H1 (cell line): ENCODE measurements at regions not wholly inside any gene's neighbourhood (a gene's known extent, or its start where the extent isn't known, plus 50 kb on each side); places are given as distances from the start of the nearest gene placed in this dataset.

Source experiments
- CTCF ChIA-PET: fragments of 300-600 bp; sonication (Branson Sonifier 250); formaldehyde crosslinking; loops from one replicate; lab custom pipeline; 2021; ENCODE audit not compliant: partially characterized antibody; lab: Charles Lee
- POLR2A ChIA-PET: fragments of 300-600 bp; sonication (Branson Sonifier 250); formaldehyde crosslinking; loops from one replicate; lab custom pipeline; 2021; ENCODE audit warnings: inconsistent platforms; ENCODE audit not compliant: partially characterized antibody; lab: Charles Lee
- DNase-seq, 2 experiments: peaks; one replicate each; pipeline versions ENCODE4 v3.0.0 to v3.0.0-alpha.2; 2010 to 2022; ENCODE audit warnings: low spot score in 2 of 2, low read depth in 1 of 2, mixed read lengths in 1 of 2
- FAIRE-seq: peaks from 2 replicates; lab custom pipeline; 2011; peaks lifted over from hg19 to GRCh38; lab: Jason Lieb, UNC
- H2AFZ ChIP-seq: 2 replicates; pipeline ENCODE4 v1.8.1; 2012; ENCODE audit warnings: low read length, inconsistent platforms
- H2AK5ac ChIP-seq: 2 replicates; pipeline ENCODE4 v1.6.1; 2013; ENCODE audit warnings: low read depth, low read length
- H2BK120ac ChIP-seq: replicated peaks from 2 replicates; pipeline ENCODE3; 2013; ENCODE audit warnings: low read depth, low read length, inconsistent platforms
- H2BK12ac ChIP-seq: 2 replicates; pipeline ENCODE4 v1.6.1; 2013; ENCODE audit warnings: low read depth, low read length
- H2BK15ac ChIP-seq: 2 replicates; pipeline ENCODE4 v1.6.1; 2013; ENCODE audit warnings: low read length
- H2BK20ac ChIP-seq: 2 replicates; pipeline ENCODE4 v1.6.1; 2013; ENCODE audit warnings: low read length
- H2BK5ac ChIP-seq: 2 replicates; pipeline ENCODE4 v1.6.1; 2013; ENCODE audit warnings: low read depth, low read length
- H3K14ac ChIP-seq: 2 replicates; pipeline ENCODE4 v1.6.1; 2013; ENCODE audit warnings: inconsistent platforms; ENCODE audit not compliant: insufficient read length
- H3K18ac ChIP-seq: 2 replicates; pipeline ENCODE4 v1.6.1; 2013; ENCODE audit warnings: low read length; ENCODE audit errors: extremely low read depth
- H3K23ac ChIP-seq: 2 replicates; pipeline ENCODE4 v1.6.1; 2013; ENCODE audit warnings: inconsistent platforms; ENCODE audit not compliant: insufficient read length
- H3K23me2 ChIP-seq: 2 replicates; pipeline ENCODE4 v1.6.1; 2013; ENCODE audit warnings: low read depth, low read length
- H3K27ac ChIP-seq: 2 replicates; pipeline ENCODE4 v1.6.1; 2011; ENCODE audit warnings: low read depth, low read length, inconsistent platforms
- H3K27me3 ChIP-seq, 4 experiments: replicated peaks in 1 of 4; 1 replicate in 1 of 4; 2 replicates in 3 of 4; pipeline versions ENCODE4 v1.6.1 to v1.8.1; 2011 to 2013; ENCODE audit warnings: low read length in 3 of 4, mild to moderate bottlenecking in 3 of 4, inconsistent platforms in 2 of 4, mixed read lengths in 2 of 4, moderate library complexity in 1 of 4; ENCODE audit not compliant: control insufficient read depth in 3 of 4, insufficient read depth in 3 of 4; ENCODE audit errors: extremely low read depth in 1 of 4
- H3K36me3 ChIP-seq, 4 experiments: 2 replicates each; pipeline versions ENCODE4 v1.6.1 to v1.8.1; 2011 to 2013; ENCODE audit warnings: mild to moderate bottlenecking in 4 of 4, low read length in 3 of 4, moderate library complexity in 2 of 4, control low read depth in 1 of 4, inconsistent platforms in 1 of 4; ENCODE audit not compliant: insufficient read depth in 4 of 4, control insufficient read depth in 2 of 4
- H3K4ac ChIP-seq: replicated peaks from 2 replicates; pipeline ENCODE3; 2013; ENCODE audit warnings: low read length, low read depth, mixed read lengths, inconsistent platforms; ENCODE audit not compliant: insufficient read length
- H3K4me1 ChIP-seq, 4 experiments: replicated peaks in 1 of 4; 1 replicate in 1 of 4; 2 replicates in 3 of 4; pipeline versions ENCODE4 v1.6.1 to v1.8.1; 2011 to 2013; ENCODE audit warnings: low read length in 3 of 4, inconsistent platforms in 2 of 4, mixed read lengths in 1 of 4; ENCODE audit not compliant: insufficient read depth in 4 of 4, control insufficient read depth in 3 of 4
- H3K4me2 ChIP-seq, 2 experiments: 2 replicates each; pipeline versions ENCODE4 v1.6.1 to v1.8.1; 2011 to 2013; ENCODE audit warnings: low read depth in 2 of 2, low read length in 2 of 2, control low read depth in 1 of 2, inconsistent platforms in 1 of 2, mild to moderate bottlenecking in 1 of 2; ENCODE audit not compliant: insufficient read depth in 1 of 2
- H3K4me3 ChIP-seq, 4 experiments: fragments of 200-600, 300-600 bp in 1 of 4; sonication (generic), shearing (Covaris generic), sonication (Bioruptor Twin) in 1 of 4; 2 replicates each; pipeline versions ENCODE4 v1.5.1 to v1.8.1; 2011 to 2016; ENCODE audit warnings: low read length in 4 of 4, low read depth in 3 of 4, control low read depth in 2 of 4, inconsistent platforms in 2 of 4, mild to moderate bottlenecking in 2 of 4, mixed read lengths in 1 of 4, moderate library complexity in 1 of 4; ENCODE audit not compliant: insufficient read depth in 2 of 4; ENCODE audit errors: extremely low read depth in 1 of 4
- H3K56ac ChIP-seq: replicated peaks from 2 replicates; pipeline ENCODE3; 2013; ENCODE audit warnings: low read depth, mild to moderate bottlenecking, mixed read lengths, low read length, inconsistent platforms; ENCODE audit not compliant: insufficient read length
- H3K79me1 ChIP-seq: 2 replicates; pipeline ENCODE4 v1.6.1; 2013; ENCODE audit warnings: low read depth, low read length, control low read depth
- H3K79me2 ChIP-seq, 2 experiments: 2 replicates each; pipeline versions ENCODE4 v1.6.1 to v1.8.1; 2012 to 2013; ENCODE audit warnings: low read length in 2 of 2, mild to moderate bottlenecking in 2 of 2, inconsistent platforms in 1 of 2; ENCODE audit not compliant: insufficient read depth in 2 of 2, control insufficient read depth in 1 of 2
- H3K9ac ChIP-seq, 4 experiments: replicated peaks in 1 of 4; 1 replicate in 1 of 4; 2 replicates in 3 of 4; pipeline versions ENCODE4 v1.6.1 to v1.8.1; 2011 to 2013; ENCODE audit warnings: low read depth in 3 of 4, low read length in 3 of 4, control low read depth in 2 of 4, mild to moderate bottlenecking in 2 of 4, moderate library complexity in 2 of 4, inconsistent platforms in 1 of 4; ENCODE audit errors: extremely low read depth in 1 of 4
- H3K9me3 ChIP-seq, 2 experiments: 2 replicates each; pipeline versions ENCODE4 v1.6.1 to v1.8.1; 2012 to 2013; ENCODE audit warnings: mild to moderate bottlenecking in 2 of 2, moderate library complexity in 2 of 2, control low read depth in 1 of 2, inconsistent platforms in 1 of 2, low read depth in 1 of 2, low read length in 1 of 2, mixed read lengths in 1 of 2; ENCODE audit not compliant: insufficient read depth in 2 of 2
- H4K20me1 ChIP-seq, 2 experiments: replicated peaks in 1 of 2; 2 replicates each; pipeline versions ENCODE3 to v1.8.1; 2011 to 2013; ENCODE audit warnings: inconsistent platforms in 2 of 2, low read length in 2 of 2, mild to moderate bottlenecking in 1 of 2; ENCODE audit not compliant: insufficient read depth in 2 of 2, control insufficient read depth in 1 of 2
- H4K5ac ChIP-seq: 2 replicates; pipeline ENCODE4 v1.6.1; 2013; ENCODE audit warnings: low read length, low read depth, mixed read lengths, inconsistent platforms; ENCODE audit not compliant: insufficient read length
- H4K8ac ChIP-seq: 2 replicates; pipeline ENCODE4 v1.8.0; 2013; ENCODE audit warnings: mild to moderate bottlenecking, moderate library complexity, low read length, inconsistent platforms; ENCODE audit not compliant: insufficient read depth; ENCODE audit errors: extremely low read depth
- H4K91ac ChIP-seq: replicated peaks from 2 replicates; pipeline ENCODE3; 2013; ENCODE audit warnings: low read length, mixed read lengths, inconsistent platforms; ENCODE audit not compliant: insufficient read length
- CBX8 ChIP-seq: fragments of 300-800, 300-1000 bp; sonication (generic); IDR thresholded peaks from 2 replicates; pipeline ENCODE4 v1.7.1; 2016; ENCODE audit warnings: low read depth, low read length, borderline replicate concordance
- CHD1 ChIP-seq: IDR thresholded peaks from 2 replicates; pipeline ENCODE4 v1.6.1; 2012; ENCODE audit warnings: low read depth, low read length, improper control_type of control experiment
- KDM4A ChIP-seq: IDR thresholded peaks from one replicate; pipeline ENCODE4 v1.7.1; 2012; ENCODE audit warnings: low read depth, mild to moderate bottlenecking, moderate library complexity, low read length, inconsistent platforms; ENCODE audit not compliant: severe bottlenecking
- POLR2AphosphoS5 ChIP-seq: IDR thresholded peaks from 2 replicates; pipeline ENCODE4 v1.6.1; 2011; ENCODE audit warnings: low read depth, low read length
- SAP30 ChIP-seq: fragments of 300-600 bp; sonication (generic); IDR thresholded peaks from 2 replicates; pipeline ENCODE4 v1.7.1; 2012; ENCODE audit warnings: low read length, moderate library complexity, mild to moderate bottlenecking, inconsistent platforms; ENCODE audit not compliant: insufficient read depth, insufficient replicate concordance
- SIN3A ChIP-seq, 2 experiments: IDR thresholded peaks in 1 of 2; conservative IDR thresholded peaks in 1 of 2; 2 replicates each; pipeline ENCODE4 v1.6.1; 2011 to 2012; ENCODE audit warnings: low read length in 2 of 2, improper control_type of control experiment in 1 of 2, low read depth in 1 of 2, mild to moderate bottlenecking in 1 of 2
- SP1 ChIP-seq: IDR thresholded peaks from 2 replicates; pipeline ENCODE4 v1.6.1; 2011; ENCODE audit warnings: low read depth, low read length
- SP4 ChIP-seq: IDR thresholded peaks from 2 replicates; pipeline ENCODE4 v1.6.1; 2012; ENCODE audit warnings: low read length, inconsistent platforms
- TAF1 ChIP-seq: IDR thresholded peaks from 2 replicates; pipeline ENCODE4 v1.6.1; 2011; ENCODE audit warnings: mild to moderate bottlenecking, low read depth, low read length
- WGBS, 2 experiments: shearing (Covaris generic) in 1 of 2; methylation state at CpG; one replicate each; pipeline versions ENCODE4 v1.1.6 to v1.1.7; 2013 to 2015; ENCODE audit warnings: low lambda C conversion rate in 2 of 2, mixed read lengths in 2 of 2, inconsistent platforms in 1 of 2, low coverage in 1 of 2, missing lambda C conversion rate in 1 of 2; ENCODE audit not compliant: insufficient replicate concordance in 2 of 2, insufficient coverage in 1 of 2, insufficient read length in 1 of 2; ENCODE audit errors: extremely low coverage in 1 of 2, missing lambda C conversion rate in 1 of 2; 5-methylcytosine and 5-hydroxymethylcytosine counted together

GRCh38 chr11:21817696-21818095 lies 375.2 kb upstream of the ANO5 start:
- Histone ChIP-seq H2BK15ac (no peak overlapping the region), H3K23ac (no peak overlapping the region), H4K20me1 (no peaks in the 10 kb centered on the region), H3K27me3 (no peaks in the 10 kb centered on the region), H3K4ac (no peak overlapping the region), H3K18ac (no peak overlapping the region), H2AK5ac (no peak overlapping the region), H2BK20ac (no peak overlapping the region), H4K91ac (no peak overlapping the region), H3K4me2 (no peak overlapping the region), H3K4me3 (no peak overlapping the region), H3K23me2 (no peaks in the 10 kb centered on the region), H2BK120ac (no peak overlapping the region), H3K9ac (no peak overlapping the region), H3K14ac (no peak overlapping the region), H3K4me1 (no peaks in the 10 kb centered on the region), H2BK12ac (no peak overlapping the region), H3K79me2 (no peaks in the 10 kb centered on the region), H2BK5ac (no peak overlapping the region), H4K8ac (no peak overlapping the region), H3K79me1 (no peaks in the 10 kb centered on the region), H3K9me3 (no peaks in the 10 kb centered on the region), H3K56ac (no peak overlapping the region), H4K5ac (no peak overlapping the region), H3K36me3 (no peaks in the 10 kb centered on the region), H3K27ac (no peak overlapping the region), H2AFZ (no peak overlapping the region)
- POLR2A ChIA-PET, result no interaction called here
- DNase-seq (no peak), FAIRE-seq (no peak)
- no peak for TF ChIP-seq KDM4A
- no peak for TF ChIP-seq POLR2AphosphoS5
- TF ChIP-seq CHD1, result no peak
- TF ChIP-seq SP1, result no peak
- no peak for TF ChIP-seq SAP30
- no peak for TF ChIP-seq TAF1
- TF ChIP-seq SIN3A (conservative IDR thresholded peaks at IDR 0.05 in 1 of 2, IDR thresholded peaks at IDR 0.05 in 1 of 2; ENCODE audit: low read depth in 1 of 2, low read length in 2 of 2), result no peak
- TF ChIP-seq CBX8, result no peak
- TF ChIP-seq SP4, result no peak
- CTCF ChIA-PET, result no interaction called here
- WGBS, 2 experiments, result 94% methylated on average over 3 of the region's 3 CpGs; no CpG with 5 or more reads in 1 of the 2 experiments
